OCI-M2 (cell line): ENCODE measurements at regions not wholly inside any gene's neighbourhood (a gene's known extent, or its start where the extent isn't known, plus 50 kb on each side); places are given as distances from the start of the nearest gene placed in this dataset.
"Not testable (repeated sequence)": the region's sequence is repeated elsewhere in the genome, so short reads cannot be mapped to it uniquely, and the experiment has no call there.

Source experiments
- DNase-seq: peaks from one replicate; lab custom pipeline; 2025; ENCODE audit not compliant: unreplicated experiment; lab: John Stamatoyannopoulos, UW

DNA sequence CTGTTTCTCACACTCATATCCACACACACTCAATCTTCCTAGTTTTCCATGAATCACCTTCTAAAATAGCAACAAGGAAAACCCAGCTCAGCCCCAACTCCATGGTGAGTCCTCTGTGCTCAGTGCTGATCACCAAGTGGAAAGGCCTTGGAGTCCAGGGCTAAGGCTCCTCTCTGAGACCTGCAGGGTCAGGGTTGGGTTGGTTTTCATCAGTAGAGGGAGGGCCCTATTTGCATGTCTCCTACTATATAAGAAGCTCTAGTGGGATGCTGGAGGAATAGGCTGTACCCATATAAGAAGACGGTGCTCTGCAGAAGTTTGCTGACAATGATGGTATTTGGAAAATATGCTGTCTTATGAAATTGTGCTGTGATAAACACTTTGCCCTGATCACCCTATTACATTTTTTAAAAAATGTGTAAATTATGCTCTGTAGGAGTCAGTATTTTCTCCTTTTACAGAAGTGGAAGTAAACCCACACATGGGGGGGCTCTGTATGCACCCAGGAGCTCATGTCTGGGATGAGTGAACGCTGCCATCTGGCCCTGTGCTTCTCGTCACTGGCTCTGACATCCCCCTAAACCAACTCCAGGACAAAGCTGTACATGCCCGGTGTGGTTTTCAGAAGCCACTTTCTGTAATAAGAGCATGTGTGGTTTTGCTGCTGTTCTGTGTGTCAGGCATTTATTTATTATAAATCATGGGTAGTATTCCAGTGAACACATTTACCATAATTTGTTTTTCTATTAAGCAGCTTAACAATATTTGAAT lies 536.3 kb downstream of the TMEM121 start:
- DNase-seq, result no peak

GRCh38 chr14:106067935-106068334 lies 541.6 kb downstream of the TMEM121 start:
- no peak for DNase-seq

GRCh38 chr14:106069804-106070625 lies 543.6 kb downstream of the TMEM121 start:
- DNase-seq, result no peak

GRCh38 chr14:106080922-106081321 lies 554.5 kb downstream of the TMEM121 start:
- no peak for DNase-seq

DNA sequence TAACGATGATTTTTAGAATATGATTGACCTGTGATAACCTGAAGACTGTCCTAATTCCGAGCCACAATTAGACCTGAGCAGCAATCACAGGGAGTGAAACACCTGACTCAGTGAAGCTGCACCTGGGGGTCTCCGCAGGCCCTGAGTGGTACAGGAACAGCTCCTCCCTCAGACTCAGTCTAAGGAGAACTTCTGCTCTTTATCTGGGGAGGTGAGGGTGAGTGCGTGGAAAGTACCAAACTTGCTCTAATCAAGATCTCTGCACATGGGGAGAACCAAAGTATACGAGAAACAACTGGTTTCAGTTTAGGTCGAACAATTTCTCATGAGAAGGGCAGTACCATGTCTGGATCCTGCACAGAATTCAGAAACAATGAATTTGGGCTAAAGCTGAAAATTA lies 555.3 kb downstream of the TMEM121 start:
- DNase-seq, result not testable (repeated sequence)

GRCh38 chr14:106083082-106083481 lies 556.7 kb downstream of the TMEM121 start:
- no peak for DNase-seq

GRCh38 chr14:106087837-106088236 lies 561.5 kb downstream of the TMEM121 start:
- DNase-seq, result no peak

DNA sequence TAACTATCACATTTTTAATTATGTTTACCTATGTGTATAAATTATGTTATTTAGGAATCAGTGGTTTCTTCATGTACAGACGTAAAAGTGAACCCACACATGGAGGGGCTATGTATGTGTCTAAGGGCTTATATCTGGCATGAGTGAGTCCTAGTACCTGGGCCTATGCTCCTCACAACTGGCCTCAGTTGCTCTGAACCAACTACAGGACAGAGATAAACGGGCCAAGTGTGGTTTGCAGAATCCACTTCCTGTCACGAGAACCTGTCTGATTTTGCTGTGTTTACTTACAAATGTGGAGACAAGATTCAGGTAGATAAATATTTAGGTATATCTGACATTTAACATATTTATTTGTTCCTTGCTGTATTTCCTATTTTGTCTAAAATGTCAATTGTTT lies 562.5 kb downstream of the TMEM121 start:
- not testable (repeated sequence) for DNase-seq

GRCh38 chr14:106094654-106095189 lies 568.3 kb downstream of the TMEM121 start:
- DNase-seq, result no peak

- no peak for DNase-seq
Measured at GRCh38 chr14:106107703-106108102, 581.3 kb downstream of the TMEM121 start.

DNA sequence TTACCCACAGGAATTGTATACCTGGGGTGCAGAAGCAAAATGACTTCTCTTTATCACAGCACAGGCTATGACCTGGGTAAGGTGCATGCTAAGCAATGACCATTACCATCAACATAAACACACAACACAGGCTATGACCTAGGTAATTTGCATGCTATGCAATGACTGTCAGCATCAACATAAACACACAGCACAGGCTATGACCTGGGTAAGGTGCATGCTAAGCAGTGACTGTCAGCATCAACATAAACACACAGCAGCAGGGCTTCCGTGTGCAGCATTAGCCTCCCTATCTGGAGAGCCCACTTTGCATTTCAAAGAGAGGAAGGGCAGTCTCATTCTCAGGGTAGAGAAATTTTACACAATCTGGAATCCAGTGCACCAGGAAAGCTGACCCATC lies 583.0 kb downstream of the TMEM121 start:
- no peak for DNase-seq

GRCh38 chr14:106115401-106115800 lies 589.0 kb downstream of the TMEM121 start:
- DNase-seq, result no peak

DNA sequence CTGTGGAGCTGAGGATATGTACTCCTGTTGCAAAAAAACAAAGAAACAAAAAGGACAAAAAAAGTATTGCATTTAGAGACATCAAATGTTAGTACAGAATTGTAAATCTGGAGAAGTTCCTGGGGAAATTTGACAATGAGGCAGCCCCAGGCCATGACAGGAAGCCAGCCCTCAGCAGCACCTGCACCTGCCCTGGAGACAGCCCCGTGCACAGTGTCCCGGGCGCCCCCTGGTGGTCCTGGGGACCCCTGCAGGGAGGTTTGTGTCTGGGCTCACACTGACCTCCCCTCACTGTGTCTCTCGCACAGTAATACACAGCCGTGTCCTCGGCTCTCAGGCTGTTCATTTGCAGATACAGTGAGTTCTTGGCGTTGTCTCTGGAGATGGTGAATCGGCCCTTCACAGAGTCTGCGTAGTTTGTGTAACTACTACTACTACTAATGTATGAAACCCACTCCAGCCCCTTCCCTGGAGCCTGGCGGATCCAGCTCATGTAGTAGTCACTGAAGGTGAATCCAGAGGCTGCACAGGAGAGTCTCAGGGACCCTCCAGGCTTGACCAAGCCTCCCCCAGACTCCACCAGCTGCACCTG lies 590.1 kb downstream of the TMEM121 start:
- DNase-seq, result not testable (repeated sequence)

- DNase-seq, result no peak
Measured at GRCh38 chr14:106120101-106120500, 593.7 kb downstream of the TMEM121 start.

DNA sequence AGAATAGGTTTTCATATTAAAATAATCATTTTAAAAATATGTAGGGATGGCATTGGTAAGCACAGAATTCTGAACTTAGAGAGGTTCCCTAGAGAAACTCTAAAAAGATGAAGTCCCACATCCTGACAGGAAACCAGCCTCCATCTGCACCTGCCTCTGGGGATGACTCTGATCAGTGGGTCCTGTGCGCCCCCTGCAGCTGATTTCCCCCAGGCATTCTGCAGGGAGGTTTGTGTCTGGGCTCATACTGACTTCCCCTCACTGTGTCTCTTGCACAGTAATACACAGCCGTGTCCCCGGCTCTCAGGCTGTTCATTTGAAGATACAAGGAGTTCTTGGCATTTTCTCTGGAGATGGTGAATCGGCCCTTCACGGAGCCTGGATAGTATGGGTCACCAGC lies 602.9 kb downstream of the TMEM121 start:
- no peak for DNase-seq

GRCh38 chr14:106129904-106130661 lies 603.7 kb downstream of the TMEM121 start:
- DNase-seq, result not testable (repeated sequence)

GRCh38 chr14:106133126-106133525 lies 606.7 kb downstream of the TMEM121 start:
- not testable (repeated sequence) for DNase-seq

DNA sequence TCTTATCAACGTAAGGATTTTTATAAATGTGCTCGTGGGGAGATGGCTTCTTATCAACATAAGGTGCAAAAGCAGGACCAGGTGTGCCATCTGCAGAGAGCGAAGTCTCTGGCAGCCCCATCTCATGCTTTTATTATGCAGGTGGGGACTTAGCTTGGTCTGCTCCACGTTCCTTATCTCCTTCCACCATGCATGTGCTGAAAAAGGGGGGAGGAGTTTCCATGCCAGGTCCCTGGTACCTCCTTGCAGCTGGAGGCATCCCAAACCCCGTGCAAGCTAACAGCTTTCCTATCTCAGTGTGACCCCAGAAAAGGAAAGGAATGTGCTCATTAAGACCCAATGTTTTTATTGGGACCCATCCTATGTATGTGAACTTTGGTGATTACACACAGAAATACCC lies 608.5 kb downstream of the TMEM121 start:
- DNase-seq, result no peak

GRCh38 chr14:106141242-106142220 lies 615.1 kb downstream of the TMEM121 start:
- DNase-seq, result no peak

- not testable (repeated sequence) for DNase-seq
Measured at GRCh38 chr14:106145731-106146130, 619.3 kb downstream of the TMEM121 start.
